GM12872 (cell line): ENCODE measurements at regions not wholly inside any gene's neighbourhood (a gene's known extent, or its start where the extent isn't known, plus 50 kb on each side); places are given as distances from the start of the nearest gene placed in this dataset.

ENCODE experiments used
- CTCF ChIP-seq: IDR thresholded peaks from 3 replicates; pipeline ENCODE4 v1.5.1; 2011; ENCODE audit warnings: low read depth, mild to moderate bottlenecking, low read length, moderate library complexity; ENCODE audit not compliant: insufficient read depth

- no peak for TF ChIP-seq CTCF
Observed at GRCh38 chr6:56715741-56716140, 73.1 kb upstream of the DST start.

- TF ChIP-seq CTCF = no peak
Observed at GRCh38 chr6:56714982-56715456, 72.3 kb upstream of the DST start.

- TF ChIP-seq CTCF = peak; percentile 20; the same call in 1 of the 3 replicates
Observed at GRCh38 chr6:56714273-56714672, 71.6 kb upstream of the DST start.

GRCh38 chr6:56713254-56713672 is 70.6 kb upstream of the DST start:
- TF ChIP-seq CTCF = no peak

- TF ChIP-seq CTCF = no peak
Observed at GRCh38 chr6:56710967-56711366, 68.3 kb upstream of the DST start.

- TF ChIP-seq CTCF = no peak
Observed at GRCh38 chr6:56709650-56710049, 67.0 kb upstream of the DST start.

- TF ChIP-seq CTCF = peak; percentile 51; the same call in 2 of the 3 replicates
Observed at GRCh38 chr6:56708810-56709597, 66.3 kb upstream of the DST start.
